GM21515 (cell line): ENCODE measurements at regions not wholly inside any gene's neighbourhood (a gene's known extent, or its start where the extent isn't known, plus 50 kb on each side); places are given as distances from the start of the nearest gene placed in this dataset.
"Not testable (repeated sequence)": the region's sequence is repeated elsewhere in the genome, so short reads cannot be mapped to it uniquely, and the experiment has no call there.

ENCODE experiments used
- ATAC-seq: cut with Tn5 transposase; IDR thresholded peaks from one replicate; pipeline ENCODE4 v1.9.1; 2021; ENCODE audit not compliant: unreplicated experiment

- ATAC-seq = not testable (repeated sequence)
These were observed 160.3 kb upstream of the ZNF184 start for GRCh38 chr6:27633221-27633688.

DNA sequence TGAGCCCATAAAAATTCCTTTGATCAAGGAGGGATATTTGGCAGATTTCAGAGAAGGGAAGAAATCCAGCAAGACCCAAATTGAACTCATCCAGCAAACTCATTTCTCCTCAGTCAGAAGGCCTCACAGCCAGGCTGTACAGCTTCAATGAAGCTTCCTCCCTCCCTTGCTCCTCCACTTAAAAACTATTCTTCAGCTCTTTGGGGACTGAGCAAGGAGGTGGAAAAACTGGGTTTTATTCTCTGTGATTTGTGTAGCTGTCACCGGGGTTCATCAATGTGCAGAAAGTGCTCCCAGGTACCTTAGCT lies 158.7 kb upstream of the ZNF184 start:
- ATAC-seq = no peak

- ATAC-seq = no peak
These were observed 158.1 kb upstream of the ZNF184 start for GRCh38 chr6:27630727-27631608.

DNA sequence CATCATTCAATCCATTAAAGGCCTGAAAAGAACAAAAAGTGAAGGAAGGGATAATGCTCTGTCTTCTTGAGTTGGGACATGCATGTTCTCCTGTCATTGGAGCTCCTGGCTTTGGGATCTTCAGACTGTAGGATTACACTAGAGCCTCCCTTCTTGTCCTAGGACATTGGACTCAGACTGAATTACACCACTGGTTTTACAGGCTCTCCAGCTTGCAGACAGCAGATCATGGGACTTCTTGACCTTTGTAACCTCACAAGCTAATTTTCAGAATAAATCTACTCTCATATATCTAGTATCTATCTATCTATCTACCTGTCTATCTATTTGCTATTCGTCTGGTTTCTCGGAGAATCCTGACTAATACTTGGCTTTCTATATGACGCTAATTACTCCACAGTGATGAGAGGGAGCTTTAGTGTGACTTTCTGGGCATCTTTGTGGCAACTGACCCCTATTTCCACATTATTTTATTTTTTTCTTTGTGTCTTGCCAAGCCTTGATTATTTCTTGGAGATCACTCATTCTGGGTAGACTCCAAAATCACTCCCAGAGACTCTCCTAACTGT lies 151.9 kb upstream of the ZNF184 start:
- no peak for ATAC-seq

DNA sequence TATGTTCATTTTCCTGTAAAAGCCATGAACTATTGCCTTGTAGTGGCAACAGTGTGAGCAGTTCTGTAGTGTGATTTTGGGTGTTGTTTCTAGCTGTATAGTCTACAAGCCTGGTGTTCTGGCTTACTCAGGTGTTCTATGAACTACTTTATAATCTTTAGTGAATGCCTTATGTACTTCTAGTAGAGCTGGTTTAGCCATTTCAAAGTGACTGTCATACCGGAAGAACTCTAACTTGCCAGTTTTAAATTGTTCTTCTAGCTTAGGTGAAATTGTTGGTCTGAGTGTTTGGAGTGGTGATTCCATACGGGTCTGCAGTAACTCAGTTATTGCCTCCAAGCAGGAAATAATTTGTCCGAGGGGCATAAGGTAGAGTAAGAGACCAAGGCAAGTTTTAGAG lies 150.2 kb upstream of the ZNF184 start:
- ATAC-seq = no peak

- ATAC-seq = no peak
These were observed 146.5 kb upstream of the ZNF184 start for GRCh38 chr6:27619436-27619835.

GRCh38 chr6:27617700-27618689 lies 145.1 kb upstream of the ZNF184 start:
- ATAC-seq = no peak

DNA sequence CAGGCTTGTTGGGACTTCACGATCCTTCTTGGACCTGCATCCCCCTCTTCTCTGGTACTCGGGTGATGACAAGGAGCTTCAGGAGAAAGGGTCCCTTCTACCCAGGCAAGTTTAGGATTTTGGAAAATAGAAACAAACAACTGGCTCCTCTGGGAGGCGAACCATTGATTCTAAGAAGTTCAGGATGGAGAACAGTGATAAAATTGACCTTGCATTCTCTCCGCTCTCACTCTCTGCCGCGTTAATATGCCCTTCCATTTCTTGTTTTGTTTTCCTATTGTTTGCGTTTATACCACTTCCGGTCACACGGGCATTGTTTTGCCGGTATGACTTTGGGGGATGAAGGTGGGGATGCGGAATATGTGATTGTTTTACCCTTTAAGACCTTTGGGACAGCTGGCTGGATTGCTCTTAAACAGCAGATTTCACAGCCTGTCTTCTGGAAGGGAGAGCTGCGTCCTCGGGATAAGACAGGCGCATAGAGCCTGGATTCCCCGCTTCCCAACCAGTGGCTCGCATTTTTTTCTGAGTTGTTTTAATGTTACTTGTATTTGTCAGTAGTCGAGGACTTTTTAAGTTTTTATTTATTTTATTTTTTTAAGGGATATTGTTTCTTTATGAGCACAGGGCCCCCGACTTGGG lies 144.3 kb upstream of the ZNF184 start:
- ATAC-seq = no peak

GRCh38 chr6:27616328-27617045 lies 143.6 kb upstream of the ZNF184 start:
- no peak for ATAC-seq

- ATAC-seq = no peak
These were observed 138.5 kb upstream of the ZNF184 start for GRCh38 chr6:27611451-27611850.

DNA sequence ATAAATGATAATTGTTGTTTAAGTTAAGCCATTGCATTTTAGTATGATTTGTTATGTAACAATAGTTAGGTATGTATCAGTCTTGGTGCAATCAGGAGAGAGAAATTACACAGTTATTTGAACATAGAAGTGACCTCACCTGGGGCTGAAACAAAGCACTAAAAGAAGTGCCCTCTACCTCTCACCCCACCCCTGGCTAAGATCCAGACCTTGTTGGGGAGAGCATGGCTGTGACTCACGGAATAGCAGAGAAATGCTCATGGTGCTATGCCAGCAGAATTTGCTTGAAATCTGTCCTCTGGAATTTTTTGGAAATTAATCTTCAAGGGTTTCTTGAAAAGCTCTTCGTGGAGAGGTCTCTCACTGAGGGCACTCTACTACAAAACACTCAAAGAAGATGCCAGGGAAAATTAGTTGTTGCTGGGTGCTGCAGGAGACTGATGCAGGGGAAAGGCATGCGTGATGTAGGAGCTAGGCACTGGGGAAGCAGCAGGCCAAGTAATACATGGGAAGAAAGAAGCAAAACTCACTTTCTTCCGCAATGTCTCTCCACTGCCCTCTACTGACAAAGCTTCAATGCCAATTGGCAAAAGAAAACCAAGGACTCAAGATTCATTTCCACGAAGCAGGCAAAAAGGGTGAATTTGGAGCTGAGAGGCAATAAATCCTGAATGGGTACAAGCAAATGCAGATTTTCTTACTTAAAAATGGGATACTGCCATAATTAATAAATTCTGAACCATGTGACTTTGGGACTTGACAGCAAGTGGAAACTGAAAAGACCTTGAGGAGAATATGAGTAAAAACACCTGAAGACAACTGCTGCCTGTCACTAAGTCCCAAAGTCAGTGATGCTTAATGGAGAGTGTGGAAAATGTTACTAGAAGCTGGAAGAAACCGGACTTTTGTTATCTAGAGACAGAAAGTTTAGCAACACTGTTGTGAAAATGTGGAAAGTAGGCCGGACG lies 136.3 kb upstream of the ZNF184 start:
- no peak for ATAC-seq

GRCh38 chr6:27605401-27606342 lies 132.8 kb upstream of the ZNF184 start:
- ATAC-seq = no peak

DNA sequence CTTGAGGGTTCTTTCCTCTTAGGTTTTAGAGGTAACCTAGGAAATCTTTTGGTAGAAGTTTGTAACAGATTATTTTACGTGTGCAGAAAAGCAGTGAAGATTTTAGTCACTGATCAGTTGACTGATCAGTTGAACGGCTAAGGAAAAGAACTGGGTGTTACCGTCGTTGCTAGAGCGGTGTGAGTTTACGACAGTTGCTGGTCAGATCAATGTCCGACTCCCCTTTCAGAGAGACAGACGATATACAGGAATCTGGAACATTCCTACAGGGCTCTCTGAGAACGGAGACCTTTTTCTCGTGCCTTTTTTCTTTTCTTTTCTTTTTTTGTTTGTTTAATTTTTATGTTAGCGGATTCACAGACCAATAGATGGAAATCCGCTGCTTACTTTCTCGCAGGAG lies 132.1 kb upstream of the ZNF184 start:
- ATAC-seq = no peak

DNA sequence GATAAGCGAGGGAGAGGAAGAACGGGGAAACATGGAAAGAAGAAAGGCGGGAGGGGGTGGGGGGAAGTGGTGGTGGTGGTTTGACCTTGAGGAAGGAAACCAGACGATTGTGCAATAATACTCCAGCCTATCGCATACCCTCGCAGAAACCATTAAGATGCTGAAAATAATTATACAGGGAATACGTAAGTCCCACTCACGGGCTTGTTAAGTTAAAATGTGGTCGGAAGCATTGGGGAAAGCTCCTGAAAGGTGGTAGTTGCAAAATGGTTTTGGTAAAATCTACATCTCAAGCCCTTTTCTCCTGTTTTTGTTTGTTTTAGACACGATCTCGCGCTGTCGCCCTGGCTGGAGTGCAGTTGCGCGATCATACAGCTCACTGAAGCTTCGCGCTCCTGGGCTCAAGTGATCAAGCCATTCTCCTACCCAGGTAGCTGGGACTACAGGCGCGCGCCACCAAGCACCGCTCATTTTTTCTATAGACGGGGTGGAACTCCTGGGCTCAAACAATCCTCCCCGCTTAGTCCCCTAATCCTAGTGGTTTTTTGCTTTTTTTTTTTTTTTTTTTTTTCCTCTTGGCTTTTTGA lies 128.9 kb upstream of the ZNF184 start:
- no peak for ATAC-seq

DNA sequence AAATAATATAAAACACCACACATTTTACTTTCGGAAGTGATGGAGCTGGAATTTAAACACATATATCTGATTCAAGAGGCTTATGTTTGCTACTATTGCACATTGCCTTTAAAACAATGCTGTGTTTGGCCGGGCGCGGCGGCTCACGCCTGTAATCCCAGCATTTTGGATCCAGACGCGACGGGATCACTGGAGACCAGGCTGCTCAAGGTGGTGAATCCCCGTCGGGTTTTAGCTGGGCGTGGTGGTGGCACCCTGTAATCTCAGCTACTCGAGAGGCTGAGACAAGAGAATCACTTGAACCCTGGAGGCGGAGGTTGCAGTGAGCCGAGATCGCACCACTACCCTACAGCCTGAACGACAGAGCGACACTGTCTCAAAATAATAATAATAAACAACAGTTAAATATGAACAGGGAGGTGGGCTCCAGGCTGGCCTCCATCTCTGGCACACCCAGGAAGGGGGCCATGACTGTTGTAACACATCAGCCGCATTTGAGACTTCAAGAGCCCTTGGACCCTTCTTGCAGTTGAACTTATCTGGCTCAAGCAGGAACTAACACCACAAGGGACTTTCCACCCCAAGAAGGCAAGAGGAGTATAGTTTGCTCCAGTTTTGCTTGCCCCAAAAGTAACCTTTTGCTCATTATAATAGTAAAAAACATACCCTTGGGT lies 127.1 kb upstream of the ZNF184 start:
- ATAC-seq = no peak

- not testable (repeated sequence) for ATAC-seq
These were observed 124.2 kb upstream of the ZNF184 start for GRCh38 chr6:27597031-27597567.

GRCh38 chr6:27593861-27594260 lies 121.0 kb upstream of the ZNF184 start:
- ATAC-seq = no peak
